Eye (tissue), 1 donor: ENCODE measurements at regions not wholly inside any gene's neighbourhood (a gene's known extent, or its start where the extent isn't known, plus 50 kb on each side); places are given as distances from the start of the nearest gene placed in this dataset.

Experiments
- DNase-seq: peaks from one replicate; pipeline ENCODE4 v3.0.0-alpha.2; 2015

DNA sequence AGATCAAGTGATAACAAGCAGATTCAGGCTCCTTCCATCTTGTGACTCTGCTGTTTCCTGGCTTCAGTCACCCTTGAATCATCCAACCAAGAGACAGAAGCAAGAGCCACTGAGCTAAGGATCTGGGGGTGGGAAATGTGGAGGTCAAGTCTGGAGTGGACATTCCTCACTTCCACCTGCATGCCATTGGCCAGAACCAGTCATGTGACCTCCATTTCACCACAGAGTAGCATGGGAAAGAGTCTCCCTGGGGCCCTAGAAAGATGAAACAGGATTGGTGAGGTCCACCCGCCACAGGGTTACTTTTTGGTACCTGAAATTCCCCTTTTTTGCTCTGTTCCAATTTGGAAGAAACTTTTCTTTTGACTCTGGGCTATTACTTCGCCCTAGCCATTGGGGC lies 1006.0 kb upstream of the EEF2KMT start:
- no peak for DNase-seq

DNA sequence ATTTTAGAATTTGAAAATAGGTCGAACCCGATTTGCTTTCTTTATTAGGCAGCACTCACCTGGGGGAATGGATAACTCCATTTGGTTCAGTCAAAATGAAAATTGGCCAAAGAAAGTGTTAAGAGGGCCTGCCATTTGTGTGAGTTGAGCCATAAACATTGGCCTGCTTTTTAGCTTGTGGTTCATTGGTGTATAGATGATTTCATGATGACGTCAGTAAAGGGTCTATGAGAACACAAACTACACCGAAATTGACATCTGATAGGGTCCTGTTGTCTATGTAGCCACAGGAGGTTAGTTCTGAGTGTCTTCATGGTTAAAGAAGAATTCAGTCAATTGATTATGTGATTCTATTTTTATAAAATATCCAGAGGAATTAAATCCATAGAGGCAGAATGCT lies 1001.5 kb upstream of the EEF2KMT start:
- DNase-seq, result no peak

DNA sequence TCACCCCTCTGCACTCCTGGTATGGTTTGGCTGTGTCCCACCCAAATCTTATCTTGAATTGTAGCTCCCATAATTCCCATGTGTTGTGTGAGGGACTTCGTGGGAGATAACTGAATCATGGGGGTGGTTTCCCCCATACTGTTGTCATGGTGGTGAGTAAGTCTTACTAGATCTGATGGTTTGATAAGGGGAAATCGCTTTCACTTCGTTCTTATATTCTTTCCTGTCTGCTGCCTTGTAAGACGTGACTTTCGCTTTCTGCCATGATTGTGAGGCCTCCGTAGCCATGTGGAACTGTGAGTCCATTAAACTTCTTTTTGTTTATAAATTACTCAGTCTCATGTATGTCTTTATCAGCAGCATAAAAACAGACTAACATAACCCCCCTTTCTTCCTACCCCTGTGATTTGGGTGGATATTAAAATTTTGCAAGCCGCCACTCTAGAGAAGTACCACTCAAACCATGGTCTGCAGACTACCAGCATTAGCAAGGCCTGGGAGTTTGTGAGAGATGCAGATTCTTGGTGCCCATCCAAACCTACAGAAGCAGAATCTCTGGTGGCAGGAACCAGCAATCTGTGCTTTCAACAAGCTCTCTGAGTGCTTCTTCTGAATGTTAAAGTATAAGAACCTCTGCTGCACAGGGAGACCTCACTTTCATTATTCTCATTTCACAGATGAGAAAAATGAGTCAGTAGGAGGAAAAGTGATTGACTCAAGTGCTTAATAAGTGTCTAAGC lies 999.5 kb upstream of the EEF2KMT start:
- no peak for DNase-seq

DNA sequence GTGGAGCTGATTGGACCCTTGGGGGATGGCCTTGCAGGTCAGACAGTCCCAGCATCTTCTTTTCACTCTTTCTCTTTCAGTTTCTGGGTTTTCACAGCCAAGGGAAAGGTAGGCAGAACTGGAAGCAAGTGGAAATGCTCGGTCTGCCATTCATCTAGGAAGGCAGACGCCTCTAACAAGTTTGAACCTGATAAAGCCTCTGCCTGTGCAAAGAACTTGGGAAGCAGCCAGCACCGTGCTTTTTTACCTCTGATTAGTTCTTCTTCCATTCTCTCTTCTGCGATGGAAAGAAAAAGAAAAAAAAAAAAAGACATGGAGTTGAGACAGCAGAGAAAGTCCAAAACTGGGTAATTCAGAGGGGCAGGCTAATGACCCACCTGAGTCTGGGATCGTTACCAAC lies 997.8 kb upstream of the EEF2KMT start:
- no peak for DNase-seq

DNA sequence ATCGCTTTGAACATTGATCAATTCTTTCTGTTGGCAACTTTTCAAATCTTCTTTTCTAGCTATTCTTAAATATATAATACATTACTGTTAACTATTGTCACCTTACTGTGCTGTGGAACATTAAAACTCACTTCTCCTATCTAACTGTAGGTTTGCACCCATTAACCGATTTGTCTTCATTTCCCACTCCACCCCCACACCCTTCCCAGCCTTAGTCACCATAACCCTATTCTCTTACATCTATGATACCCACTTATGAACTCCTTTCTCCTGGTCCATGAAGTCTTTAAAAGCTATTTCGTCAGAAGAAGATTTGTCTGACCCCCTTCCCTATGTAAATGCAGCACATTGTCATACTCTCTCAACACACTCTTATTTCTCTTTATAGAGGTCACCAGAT lies 993.4 kb upstream of the EEF2KMT start:
- DNase-seq, result no peak

DNA sequence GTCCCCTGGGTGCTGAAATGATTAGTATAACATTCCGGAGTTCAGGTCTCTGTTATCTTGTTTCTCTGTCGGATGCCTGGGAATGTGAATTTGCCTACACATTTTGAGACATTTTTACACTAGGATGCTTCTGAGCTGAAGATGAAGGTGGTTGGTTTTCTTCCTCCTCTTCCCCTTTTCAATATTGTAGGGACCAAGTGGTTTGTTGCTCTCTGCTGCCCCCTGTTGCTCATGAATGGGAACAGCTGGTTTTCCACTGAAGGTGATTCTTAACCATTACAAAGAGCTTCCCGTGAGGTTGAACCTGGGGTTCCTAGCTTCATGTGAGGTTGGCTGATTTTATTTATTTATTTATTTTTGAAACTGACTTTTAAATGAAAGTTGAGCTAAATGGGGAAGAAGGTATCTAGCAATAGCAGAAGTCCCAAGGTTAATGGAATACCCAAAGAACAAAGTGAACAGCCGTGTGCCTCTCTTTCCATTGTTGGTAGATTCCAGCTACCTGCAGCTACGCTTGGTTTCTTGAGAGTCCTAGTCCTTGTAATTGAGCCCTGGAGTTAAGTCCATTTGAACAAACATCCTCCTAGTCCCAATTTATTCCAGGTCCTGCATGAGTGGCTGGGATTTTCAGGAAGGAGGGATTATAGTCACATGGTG lies 983.9 kb upstream of the EEF2KMT start:
- DNase-seq, result peak; percentile 84

DNA sequence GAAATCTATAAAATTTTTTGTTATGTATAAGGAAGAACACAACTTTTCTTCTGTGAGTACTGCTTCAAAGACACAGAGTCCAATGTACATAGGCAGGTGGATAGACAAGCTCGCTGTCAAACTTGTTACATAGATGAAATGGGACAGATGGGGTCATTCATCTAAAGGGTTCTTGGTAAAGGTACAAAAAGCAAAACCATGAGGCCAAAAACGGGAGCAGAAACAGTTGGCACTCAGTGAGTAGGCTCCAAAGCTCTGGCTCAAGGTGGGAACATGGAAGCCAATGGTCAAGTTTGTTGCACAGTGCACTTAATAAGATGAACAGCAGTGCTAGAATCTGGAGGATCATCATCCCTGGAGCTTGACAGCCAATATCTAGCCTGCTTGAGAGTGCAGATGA lies 979.0 kb upstream of the EEF2KMT start:
- no peak for DNase-seq

DNA sequence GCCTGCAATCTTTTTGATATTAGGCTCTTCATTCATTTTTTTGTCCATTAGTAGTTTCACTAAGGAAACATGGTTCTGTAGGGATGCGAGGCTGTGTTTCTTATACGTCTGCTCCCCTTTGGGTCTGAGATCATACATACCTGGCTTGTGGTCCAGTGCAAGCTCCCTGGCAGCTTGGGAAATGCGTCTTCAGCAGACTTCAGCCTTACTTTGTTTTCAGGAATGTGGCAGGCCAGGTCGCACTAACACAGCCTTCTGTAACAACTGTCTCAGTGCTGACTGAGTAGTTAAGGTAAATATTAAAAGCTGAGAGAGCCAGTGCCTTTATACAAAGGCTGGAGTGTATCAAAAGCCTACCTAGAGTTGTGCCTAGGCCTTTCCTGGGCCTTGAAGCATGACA lies 970.5 kb upstream of the EEF2KMT start:
- DNase-seq, result no peak

DNA sequence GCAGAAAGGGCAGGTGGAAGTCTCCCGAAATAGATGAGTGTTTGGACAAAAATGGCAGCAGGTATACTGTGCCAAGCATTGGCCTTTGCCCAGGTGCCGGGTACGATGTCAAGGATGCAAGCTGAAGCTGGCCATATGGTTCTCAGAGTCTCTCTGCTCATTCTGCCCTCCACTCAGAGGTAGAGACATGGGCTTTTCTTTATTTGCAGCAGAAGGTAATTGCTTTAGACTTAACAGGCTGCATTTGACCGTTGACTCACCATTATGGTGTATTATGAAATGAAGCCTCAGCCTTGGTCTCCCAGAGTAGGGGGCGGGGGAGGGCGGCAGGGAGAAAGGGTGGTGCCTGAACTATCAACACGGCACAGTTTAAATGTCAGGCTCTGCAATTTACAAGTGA lies 969.1 kb upstream of the EEF2KMT start:
- DNase-seq, result no peak

DNA sequence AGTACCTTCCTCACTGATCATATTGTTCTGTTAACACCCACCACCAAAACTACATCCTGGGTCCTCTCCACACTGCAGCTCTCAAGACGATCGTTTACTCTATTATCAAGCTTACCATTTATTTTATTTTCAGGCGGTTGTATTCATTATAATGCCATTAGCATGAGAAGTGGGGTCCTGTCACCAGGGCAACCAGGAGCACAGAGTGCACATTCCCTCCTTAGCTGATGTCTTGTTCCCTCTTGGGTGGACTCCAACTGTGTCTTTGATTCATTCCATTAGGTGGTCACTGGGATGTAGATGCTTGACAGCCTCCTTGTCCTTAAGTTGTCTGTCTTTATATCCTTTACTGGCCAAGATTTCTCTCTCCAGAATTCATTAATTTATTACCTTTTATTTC lies 965.9 kb upstream of the EEF2KMT start:
- DNase-seq, result peak; percentile 10

DNA sequence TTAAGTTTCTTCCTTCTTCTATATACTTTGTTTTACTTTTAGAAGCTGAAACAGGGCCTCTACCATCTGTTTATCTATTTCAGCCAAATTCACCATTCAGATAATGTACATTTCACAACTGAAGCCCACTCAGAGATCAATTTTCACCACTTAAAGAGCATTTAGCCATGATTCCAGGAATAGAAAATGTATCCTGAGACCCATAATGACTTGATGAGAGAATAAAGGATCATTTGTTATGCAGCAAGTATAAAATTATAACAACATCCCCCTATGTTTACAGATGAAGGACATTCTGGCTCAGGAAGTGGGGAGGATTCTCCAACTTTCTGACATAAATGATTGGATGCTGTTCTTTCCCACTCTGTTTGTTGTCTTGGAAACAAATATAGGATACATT lies 962.1 kb upstream of the EEF2KMT start:
- DNase-seq, result no peak

DNA sequence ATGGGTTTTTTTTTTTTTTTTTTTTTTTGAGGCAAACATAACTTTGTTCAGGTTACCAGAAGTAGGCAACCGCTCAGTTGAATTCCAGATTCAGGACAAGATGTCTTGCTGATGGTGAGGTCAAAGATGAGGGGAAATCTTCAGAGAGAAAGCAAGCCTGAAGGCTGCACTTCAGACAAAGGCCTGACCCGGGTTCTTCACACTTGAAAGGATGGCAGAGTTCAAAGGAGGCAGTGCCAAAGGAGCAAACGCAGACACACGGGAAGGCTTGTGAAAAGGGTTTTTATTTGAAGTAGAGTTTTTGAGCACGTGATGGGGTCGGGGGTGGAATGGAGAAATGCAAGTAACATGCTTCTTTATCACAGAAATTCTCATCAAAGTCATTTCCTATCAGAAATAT lies 960.2 kb upstream of the EEF2KMT start:
- no peak for DNase-seq

DNA sequence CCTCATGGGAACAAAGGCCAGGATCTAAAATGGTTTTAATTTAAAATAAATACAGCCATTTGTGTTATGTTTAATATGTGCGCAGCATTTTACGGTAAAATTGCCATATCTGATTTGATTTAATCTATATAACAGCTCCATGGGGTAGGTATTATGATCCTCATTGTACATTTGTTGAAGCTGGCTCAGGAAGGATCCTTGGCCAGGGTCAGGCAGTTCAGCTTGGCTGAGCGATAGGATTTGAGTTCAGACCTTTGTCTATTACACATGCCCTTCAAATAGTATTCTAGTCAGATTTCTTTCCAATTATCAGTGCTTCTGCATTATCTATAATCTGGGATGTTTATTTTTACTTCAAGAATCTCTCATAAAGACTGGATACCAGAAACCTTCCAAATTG lies 950.4 kb upstream of the EEF2KMT start:
- no peak for DNase-seq

DNA sequence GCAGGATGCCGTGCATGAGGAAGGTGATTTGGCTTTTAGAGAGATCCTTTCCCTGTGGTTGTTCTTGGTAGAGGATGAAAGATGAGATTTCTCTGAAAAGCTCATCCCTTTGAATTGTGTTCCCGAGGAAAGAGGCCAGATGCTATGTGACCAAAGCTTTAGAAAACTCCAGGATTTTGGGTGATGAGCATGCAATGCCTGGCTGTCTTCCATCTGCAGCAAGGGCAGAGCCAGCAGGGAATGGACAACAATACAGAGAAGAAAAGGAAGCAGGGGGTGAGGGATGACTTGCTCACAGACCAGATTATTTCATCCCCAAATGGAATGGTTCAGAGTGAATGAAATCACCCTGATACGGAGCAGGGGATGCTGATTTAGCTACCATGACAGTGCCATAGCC lies 949.7 kb upstream of the EEF2KMT start:
- DNase-seq, result no peak

DNA sequence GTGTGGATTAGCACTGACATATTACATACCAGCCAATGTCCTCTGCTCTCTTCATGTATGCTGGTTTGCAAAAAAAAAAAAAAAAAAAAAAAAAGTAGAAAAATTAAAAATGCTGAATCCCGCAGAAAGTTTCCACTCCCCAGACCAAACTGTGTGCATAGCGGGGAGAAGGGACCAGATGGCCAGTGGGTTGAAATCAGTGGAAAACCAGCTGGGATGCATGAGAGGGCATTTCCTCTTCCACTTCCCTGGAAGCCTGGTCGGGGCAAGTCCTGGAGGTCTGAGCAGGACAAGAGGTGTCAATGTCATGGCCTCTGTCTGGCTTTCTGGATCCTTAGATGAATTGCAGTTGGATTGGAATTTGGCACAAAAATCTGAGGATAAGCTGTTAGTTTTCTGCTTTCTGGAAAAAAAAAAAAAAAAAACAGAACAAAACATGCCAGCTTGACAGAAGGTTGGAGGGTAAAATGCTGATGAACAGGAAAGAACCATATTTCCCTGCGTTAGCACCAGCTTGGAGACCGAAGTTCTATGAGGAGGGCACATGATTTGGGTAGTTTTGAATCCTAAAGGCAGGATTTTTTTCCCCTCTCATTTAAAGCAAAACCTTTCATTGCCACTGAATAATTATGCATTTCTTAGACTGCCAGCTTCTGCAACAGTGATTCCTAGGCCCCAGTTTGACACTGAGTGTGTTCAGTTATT lies 941.5 kb upstream of the EEF2KMT start:
- no peak for DNase-seq

DNA sequence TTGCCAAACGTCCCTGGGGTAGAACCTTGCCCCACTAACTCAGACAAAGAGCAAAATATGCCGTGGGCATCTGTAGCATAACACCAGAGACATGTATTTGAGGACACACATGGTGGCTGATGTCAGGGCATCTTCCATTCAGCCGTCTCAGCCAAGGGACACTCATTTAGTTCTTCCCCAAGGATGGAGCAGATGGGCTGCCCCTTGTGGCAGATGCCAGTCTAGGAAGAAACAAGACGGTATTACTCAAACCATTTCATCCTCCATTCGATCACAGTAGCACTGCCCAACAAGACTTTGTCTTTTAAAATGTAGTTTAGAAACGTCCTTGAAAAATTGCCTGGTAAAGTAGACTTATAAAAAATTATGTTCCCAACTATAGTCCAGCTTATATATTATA lies 937.6 kb upstream of the EEF2KMT start:
- DNase-seq, result no peak

DNA sequence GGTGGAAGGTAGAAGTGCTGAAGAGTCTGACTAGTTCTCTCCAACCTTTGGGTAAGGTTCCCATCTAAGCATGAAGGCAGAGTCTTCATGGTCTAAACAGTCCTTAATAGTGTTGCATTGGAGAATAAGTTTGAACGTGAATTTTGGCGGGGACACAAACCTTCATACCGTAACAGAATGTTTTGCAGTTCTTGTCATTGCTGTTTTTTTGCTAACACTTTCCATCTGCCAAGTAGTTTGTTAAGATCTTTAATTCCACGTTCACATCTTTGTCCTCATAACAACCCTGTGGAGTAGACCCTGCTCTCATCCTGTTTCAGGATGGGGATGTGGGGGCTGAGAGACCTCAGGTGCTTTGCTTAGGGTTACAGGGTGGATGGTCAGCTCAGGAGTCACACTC lies 936.9 kb upstream of the EEF2KMT start:
- no peak for DNase-seq

DNA sequence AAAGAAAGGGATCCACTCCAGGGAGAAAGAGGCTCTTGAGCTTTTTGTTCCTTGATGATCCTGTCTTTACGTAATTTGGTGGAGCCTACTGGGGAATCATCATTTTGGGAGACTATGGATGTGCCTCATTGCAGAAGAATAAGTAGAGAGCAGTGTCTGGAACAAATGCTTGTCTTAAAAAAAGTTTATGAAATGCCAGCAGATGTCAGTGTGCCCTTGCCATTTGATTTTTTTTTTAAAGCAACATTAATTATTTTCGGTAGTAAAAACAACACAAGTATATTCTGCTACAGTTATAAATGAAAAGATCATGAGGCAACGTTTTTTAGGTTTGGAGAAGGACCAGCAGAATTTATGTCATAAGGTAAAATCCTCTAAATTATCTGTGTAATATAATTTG lies 934.8 kb upstream of the EEF2KMT start:
- DNase-seq, result no peak

DNA sequence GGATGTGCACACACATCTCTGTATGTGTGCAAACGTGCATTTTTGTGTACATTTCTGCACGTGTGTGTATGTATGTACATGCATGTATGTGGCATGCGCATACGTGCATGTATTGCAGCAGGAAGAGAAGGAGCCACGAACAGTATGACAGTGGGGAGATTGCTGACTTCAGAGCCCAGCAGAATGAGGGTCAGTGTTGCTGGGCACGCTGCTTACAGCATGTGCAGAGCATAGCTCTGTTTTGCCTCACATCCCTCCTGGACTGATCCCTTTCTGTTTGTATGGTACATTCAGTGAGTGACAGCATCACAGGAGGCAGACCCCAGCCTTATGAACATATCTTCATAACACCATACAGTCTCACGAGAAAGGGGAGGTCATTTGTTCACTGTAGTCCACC lies 934.0 kb upstream of the EEF2KMT start:
- no peak for DNase-seq

DNA sequence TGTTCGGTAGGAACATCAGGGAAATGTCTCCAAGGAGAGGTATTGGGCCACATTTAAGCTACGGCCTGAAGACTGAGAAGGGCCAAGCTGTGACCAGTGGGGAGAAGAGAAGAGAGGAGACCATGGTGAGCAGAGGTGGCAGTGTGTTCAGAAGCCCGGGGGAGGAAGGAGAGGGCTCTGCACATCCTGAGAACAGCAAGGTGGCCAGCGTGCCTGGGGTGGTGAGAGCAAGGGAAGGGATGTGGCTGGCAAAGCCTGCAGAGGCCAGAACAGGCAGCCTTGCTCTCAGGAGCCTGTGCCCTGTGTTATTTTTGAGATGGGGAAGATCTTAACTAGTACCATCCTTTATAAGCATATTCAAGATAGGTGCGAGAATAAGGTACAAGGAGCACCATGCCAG lies 933.5 kb upstream of the EEF2KMT start:
- no peak for DNase-seq

DNA sequence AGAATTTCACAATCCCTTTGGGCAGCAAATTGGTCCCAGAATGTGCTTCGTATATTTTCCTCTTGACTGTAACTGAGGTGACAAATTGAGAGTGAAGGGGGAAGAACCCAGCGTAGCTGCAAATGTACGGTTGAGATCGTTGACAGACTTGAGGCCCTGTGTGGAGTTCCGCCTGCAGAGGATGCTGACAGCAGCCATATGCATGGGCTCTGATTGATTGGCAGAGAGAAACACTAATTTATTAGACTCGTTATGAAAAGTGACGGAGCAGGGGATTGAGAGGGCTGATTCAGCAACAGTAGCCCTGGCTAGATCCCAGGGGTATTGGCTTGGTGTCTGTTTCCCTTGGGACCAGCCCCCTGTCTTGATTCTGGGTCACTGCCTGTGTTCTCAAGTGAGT lies 930.1 kb upstream of the EEF2KMT start:
- DNase-seq, result peak; percentile 22

DNA sequence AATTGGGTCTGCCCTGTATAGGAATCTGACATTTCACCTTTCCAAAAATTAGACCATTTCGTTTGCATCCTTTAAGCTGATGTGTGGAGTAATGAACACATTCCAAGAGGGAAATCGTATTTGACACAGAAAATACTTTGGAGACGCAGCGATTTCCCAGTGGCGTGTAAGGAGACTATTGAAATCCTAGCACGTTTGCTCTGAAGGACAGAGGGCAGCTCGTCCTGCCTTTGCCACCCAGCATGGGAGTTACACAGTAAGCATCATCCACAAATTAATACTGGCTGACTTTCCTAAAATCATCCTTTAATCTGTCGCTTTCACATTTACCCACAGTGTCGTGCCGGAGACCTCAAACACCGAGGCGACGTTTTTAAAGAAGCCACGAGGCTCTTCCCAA lies 925.9 kb upstream of the EEF2KMT start:
- no peak for DNase-seq

DNA sequence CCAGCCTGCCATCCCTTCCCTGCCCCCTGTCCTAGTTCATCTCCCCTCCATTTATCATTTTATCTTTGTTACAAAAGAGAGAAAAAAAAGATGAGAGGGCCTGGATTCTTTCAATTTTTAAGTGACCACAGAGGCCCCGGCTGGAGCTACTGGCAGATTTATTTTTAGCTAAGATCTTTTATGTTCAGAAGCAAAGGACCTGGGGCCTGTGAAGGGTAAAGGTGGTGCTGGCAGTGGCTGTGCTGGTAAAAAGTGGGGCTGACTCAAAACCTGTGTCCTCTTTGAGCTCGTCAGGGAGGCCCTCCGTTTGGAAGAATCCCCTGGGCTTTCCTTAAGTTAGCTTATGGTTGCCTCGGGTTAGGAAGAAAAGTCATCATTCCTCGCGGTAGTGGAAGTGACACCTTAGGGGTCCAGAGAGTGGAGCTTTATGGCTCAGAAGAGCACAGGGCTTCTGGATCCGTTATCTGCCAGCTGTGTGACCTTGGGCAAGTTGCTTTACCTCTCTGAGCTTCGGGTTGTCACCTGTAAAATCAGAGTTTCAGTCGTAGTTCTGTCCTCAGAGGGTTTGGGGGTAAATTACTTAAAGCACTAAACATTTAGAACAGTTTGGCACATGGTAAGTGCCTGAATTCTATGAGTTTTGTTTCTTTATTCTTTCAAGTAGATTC lies 923.8 kb upstream of the EEF2KMT start:
- no peak for DNase-seq
